Kasumi-1 (cell line): ENCODE measurements at regions not wholly inside any gene's neighbourhood (a gene's known extent, or its start where the extent isn't known, plus 50 kb on each side); places are given as distances from the start of the nearest gene placed in this dataset.
A peak's percentile ranks its signal among the peaks of the same experiment; 100 is the strongest.
"Not testable (repeated sequence)": the region's sequence is repeated elsewhere in the genome, so short reads cannot be mapped to it uniquely, and the experiment has no call there.

ENCODE experiments used
- DNase-seq, 2 experiments: peaks; one replicate each; lab custom pipeline; 2025; lab: John Stamatoyannopoulos, UW

GRCh38 chr7:153217032-153217431 lies 457.5 kb downstream of the ACTR3B start:
- DNase-seq = no peak

DNA sequence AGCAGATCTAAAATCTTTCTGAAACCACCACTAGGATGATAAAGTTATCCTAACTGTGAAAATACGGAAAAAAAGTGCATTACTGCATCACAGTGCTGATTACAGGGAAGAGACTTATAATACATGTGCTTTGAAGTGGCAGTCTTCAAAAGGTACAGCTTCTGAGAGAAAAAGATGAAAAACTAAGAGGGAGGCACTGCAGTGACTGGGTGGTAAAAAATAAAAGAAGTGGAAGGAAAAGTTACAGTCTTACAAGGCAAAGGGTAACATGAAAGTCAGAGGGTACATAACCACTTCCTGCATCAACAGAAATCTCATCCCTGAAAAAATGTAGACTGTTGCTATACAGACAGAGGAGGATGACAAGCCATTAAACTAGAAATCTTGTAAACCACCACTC lies 465.3 kb downstream of the ACTR3B start:
- no peak for DNase-seq

GRCh38 chr7:153245136-153245535 lies 485.6 kb downstream of the ACTR3B start:
- DNase-seq = not testable (repeated sequence)

- DNase-seq = no peak
These were observed 486.3 kb downstream of the ACTR3B start for GRCh38 chr7:153245809-153246208.

- DNase-seq = no peak
These were observed 488.4 kb downstream of the ACTR3B start for GRCh38 chr7:153247926-153248325.

DNA sequence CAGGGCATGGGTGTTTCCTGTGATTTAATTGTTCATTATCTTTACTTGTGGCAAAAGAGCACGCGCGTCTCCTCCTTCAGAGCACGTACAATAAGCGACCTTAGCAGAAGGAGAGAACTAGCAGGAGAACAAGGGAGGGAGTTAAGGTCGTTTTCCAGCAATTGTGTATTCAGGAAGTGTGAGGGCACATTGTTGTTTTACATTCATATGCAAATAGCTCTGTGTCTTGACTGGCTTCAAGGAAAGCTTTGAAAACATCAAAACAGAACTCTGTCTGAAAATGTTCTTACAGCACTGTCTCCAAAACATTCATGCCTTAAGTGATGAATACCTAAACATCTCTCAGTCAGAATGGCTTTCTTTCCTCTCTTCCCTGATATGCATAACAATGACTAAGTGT lies 499.1 kb downstream of the ACTR3B start:
- no peak for DNase-seq

GRCh38 chr7:153276394-153276793 lies 516.8 kb downstream of the ACTR3B start:
- DNase-seq = no peak

DNA sequence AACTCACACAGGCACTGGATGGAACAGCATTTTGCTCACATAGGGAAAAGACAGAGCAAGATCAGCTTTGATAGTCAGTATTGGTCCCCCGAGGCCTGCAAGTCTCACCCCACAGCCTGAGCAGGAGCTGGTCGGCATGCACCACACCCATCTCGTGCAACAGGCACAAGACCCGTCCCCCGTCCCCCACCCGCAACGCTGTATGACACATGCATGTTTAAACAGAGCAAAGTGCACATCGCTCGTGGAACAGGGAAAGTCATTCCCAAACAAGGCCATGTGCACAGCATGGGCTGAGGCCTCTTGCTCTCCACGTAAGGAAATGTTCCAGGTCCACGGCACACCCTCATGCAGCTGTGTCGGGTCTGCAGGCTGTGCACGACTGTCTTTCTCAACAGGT lies 527.2 kb downstream of the ACTR3B start:
- DNase-seq = no peak

GRCh38 chr7:153290066-153290465 lies 530.5 kb downstream of the ACTR3B start:
- DNase-seq = no peak

- no peak for DNase-seq
These were observed 537.6 kb downstream of the ACTR3B start for GRCh38 chr7:153297141-153297540.

- DNase-seq = no peak
These were observed 542.4 kb downstream of the ACTR3B start for GRCh38 chr7:153301936-153302335.

DNA sequence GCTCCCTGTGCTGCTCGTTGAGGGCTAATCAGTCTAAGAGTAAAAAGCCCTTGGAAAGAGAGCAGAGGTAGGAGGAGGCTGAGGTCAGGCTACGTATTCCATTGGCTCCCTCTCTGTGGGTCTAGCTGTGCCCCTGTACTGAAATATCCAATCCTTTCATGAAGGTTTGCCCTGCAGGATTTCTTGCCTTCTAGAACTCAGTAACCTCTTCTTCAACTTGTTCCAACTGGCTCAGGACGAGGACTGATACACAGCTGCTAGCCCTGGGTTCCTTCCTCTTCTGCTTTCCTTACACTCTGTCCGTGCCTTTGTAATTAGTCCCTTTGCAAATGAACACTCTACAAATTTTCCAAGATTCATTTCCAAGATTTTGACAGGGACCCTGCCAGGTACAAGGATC lies 560.5 kb downstream of the ACTR3B start:
- DNase-seq = no peak

GRCh38 chr7:153320681-153321080 lies 561.1 kb downstream of the ACTR3B start:
- DNase-seq = no peak

- DNase-seq = no peak
These were observed 563.4 kb downstream of the ACTR3B start for GRCh38 chr7:153322991-153323390.

GRCh38 chr7:153324094-153324493 lies 564.5 kb downstream of the ACTR3B start:
- no peak for DNase-seq

DNA sequence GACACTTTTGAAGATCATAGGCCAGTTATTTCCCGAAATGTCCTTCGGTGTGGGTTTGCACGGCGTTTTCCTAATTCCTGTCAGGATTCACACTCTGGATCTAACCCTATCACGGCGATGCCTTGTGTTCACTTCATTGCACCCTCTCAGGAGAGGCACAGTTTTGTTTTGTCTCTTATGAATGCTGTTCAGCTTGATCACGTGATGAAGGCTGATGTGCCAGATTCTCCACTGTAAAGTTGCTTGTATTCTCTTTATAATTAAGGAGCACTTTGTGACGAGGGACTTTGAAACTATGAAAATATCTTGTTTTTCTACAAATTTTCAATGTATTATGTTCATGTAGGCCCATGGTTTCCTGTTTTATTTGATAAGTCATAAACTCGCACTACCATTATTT lies 568.1 kb downstream of the ACTR3B start:
- DNase-seq = no peak

- no peak for DNase-seq
These were observed 571.9 kb downstream of the ACTR3B start for GRCh38 chr7:153331427-153331826.

- DNase-seq = peak; percentile 87 to 92
These were observed 594.5 kb downstream of the ACTR3B start for GRCh38 chr7:153354071-153354470.

DNA sequence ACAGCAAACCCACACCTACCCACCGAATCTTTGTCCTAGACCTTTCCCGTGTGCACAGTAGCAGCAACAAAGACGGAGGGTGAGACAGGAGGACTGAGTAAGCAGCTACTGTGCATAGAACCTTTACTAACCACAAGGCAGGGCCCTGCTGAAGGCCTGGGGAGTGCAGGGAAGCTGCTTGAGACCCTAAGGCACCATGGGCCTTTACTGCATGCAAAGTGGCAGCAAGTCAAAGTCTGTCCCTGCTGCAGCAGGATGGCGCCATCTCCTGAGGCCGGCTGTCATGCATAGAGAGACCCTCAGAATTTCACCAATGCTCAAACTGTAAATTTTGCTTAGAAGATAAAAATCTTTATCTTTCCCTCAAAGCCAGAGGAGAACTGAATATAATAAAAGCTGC lies 610.5 kb downstream of the ACTR3B start:
- no peak for DNase-seq

GRCh38 chr7:153380636-153381035 lies 621.1 kb downstream of the ACTR3B start:
- DNase-seq = no peak

GRCh38 chr7:153381275-153382040 lies 621.9 kb downstream of the ACTR3B start:
- DNase-seq = peak; percentile 24 to 32

GRCh38 chr7:153382641-153383101 lies 623.1 kb downstream of the ACTR3B start:
- DNase-seq = no peak

DNA sequence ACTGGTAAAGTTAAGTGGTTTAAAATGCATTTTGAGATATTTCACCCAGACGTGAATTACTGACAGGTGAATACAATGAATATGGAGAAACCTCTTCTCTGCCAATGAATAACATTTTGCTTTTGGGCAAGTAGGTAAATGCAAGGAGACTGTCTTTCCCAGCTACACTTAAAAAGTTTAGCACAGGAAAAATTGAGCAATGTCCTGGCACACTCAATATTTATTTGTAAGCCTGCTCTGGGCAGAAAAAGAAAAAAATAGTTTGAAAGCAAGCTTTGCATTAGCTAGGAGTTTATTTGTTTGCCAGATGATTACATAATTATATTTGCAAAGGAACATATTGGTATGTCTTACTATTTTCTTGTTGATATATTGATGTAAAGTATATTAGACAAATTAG lies 624.2 kb downstream of the ACTR3B start:
- DNase-seq = no peak

DNA sequence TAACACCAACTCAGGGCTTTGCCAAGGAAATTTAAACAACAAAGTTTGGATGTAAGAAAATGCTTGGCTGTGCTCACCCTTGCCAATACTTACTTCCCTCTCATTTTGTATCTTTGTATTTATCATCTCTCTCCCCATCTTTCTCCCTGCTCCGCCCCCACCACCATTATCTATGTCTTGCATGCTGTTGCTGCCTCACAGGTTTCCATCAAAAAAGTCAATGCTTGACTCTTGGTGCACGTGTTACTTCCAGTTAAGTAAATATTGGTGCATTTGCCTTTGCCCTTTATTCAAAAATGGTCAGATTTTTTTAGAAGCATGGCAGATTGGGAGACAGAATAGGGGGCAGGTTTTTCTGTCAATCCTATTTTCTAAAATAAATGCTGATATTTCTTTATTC lies 626.0 kb downstream of the ACTR3B start:
- DNase-seq = no peak
